ENCODE measurements at regions not wholly inside any gene's neighbourhood (a gene's known extent, or its start where the extent isn't known, plus 50 kb on each side); places are given as distances from the start of the nearest gene placed in this dataset.

DNA sequence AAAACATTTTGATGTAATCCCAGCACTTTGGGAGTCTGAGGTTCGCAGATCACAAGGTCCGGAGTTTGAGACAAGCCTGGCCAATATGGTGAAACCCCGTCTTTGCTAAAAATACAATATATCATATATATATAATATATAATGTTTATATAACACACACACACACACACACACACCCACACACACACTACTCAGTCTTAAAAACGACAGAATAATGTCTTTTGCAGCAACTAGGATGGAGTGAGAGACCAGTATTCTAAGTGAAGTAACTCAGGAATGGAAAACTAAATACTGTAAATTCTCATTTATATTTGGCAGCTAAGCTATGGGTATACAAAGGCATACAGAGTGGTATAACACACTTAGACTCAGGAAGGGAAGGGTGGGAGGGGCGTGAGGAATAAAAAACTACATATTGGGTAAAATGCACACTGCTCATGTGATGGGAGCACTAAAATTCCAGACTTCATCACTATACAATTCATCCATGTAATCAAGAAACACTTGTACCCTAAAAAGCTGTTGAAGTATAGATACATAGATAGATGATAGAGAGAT, 231.2 kb upstream of the SEMA3A start:
- TF ChIP-seq, protein P1, sequence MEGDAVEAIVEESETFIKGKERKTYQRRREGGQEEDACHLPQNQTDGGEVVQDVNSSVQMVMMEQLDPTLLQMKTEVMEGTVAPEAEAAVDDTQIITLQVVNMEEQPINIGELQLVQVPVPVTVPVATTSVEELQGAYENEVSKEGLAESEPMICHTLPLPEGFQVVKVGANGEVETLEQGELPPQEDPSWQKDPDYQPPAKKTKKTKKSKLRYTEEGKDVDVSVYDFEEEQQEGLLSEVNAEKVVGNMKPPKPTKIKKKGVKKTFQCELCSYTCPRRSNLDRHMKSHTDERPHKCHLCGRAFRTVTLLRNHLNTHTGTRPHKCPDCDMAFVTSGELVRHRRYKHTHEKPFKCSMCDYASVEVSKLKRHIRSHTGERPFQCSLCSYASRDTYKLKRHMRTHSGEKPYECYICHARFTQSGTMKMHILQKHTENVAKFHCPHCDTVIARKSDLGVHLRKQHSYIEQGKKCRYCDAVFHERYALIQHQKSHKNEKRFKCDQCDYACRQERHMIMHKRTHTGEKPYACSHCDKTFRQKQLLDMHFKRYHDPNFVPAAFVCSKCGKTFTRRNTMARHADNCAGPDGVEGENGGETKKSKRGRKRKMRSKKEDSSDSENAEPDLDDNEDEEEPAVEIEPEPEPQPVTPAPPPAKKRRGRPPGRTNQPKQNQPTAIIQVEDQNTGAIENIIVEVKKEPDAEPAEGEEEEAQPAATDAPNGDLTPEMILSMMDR (IDR thresholded peaks at IDR 0.05), result no peak
- Mint-ChIP-seq H3K9me3 (peaks cover 20% of the 10 kb centered on the region), H3K27me3 (ENCODE audit: insufficient read depth) (no peaks in the 10 kb centered on the region; the same call in 1 of the 2 replicates), H3K4me3 (no peak overlapping the region), H3K27ac (no peak overlapping the region), H3K4me1 (ENCODE audit: low read depth) (peaks cover 12% of the 10 kb centered on the region), H3K36me3 (ENCODE audit: low read depth) (peaks cover 21% of the 10 kb centered on the region)
- DNase-seq, result no peak

- peaks cover 49% of the 10 kb centered on the region for H3K36me3 Mint-ChIP-seq (ENCODE audit: low read depth)
- TF ChIP-seq, protein P1 (IDR thresholded peaks at IDR 0.05), result no peak
These were observed 228.2 kb upstream of the SEMA3A start for GRCh38 chr7:84422790-84423189.

DNA sequence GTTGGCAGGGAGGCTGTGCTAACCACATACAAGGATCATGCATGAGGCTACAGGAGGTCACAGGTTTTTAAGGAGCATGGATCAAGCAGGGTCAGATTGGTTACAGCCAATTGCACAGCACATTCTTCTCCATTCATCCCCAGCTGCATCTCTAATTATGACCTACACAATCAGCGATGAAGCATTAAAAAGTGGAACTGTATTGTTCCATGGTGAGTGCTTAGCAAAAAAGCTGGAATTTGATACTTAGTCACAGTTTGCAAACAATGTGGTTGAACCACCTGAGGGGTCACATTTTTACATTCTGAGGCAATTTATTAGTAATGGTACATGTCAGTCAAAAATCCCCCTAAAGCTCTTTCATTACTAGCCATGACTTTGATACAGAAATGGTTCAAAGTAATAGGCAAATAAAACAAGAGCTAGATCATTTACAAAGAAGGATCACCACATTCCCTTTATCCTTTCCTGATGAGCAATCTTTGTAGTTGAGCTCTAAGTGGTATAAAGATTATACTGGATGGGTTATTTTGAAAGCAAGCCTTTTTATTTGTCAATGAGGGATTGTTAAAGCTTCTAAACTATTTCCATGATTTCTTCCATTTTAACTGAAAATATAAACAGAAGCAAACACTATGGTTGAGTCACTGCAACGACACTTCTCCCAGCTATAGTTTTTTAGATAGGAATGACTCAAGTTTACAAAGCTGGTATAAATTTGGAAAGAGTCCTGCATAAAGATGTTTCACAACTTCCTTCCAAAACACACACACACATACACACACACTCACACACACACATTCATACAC, 217.8 kb upstream of the SEMA3A start:
- H3K27ac Mint-ChIP-seq, result peak overlapping the region; percentile 93
- H3K4me3 Mint-ChIP-seq, result peak overlapping the region; percentile 81

More at GRCh38 chr7:84422790-84423189, 228.2 kb upstream of the SEMA3A start:
- DNase-seq, result no peak
- peaks cover 34% of the 10 kb centered on the region for H3K9me3 Mint-ChIP-seq
- peaks cover 20% of the 10 kb centered on the region for H3K4me1 Mint-ChIP-seq (ENCODE audit: low read depth)
- H3K27ac Mint-ChIP-seq, result no peak overlapping the region
- no peak overlapping the region for H3K4me3 Mint-ChIP-seq
- H3K27me3 Mint-ChIP-seq (ENCODE audit: insufficient read depth), result no peaks in the 10 kb centered on the region; the same call in 1 of the 2 replicates

DNA sequence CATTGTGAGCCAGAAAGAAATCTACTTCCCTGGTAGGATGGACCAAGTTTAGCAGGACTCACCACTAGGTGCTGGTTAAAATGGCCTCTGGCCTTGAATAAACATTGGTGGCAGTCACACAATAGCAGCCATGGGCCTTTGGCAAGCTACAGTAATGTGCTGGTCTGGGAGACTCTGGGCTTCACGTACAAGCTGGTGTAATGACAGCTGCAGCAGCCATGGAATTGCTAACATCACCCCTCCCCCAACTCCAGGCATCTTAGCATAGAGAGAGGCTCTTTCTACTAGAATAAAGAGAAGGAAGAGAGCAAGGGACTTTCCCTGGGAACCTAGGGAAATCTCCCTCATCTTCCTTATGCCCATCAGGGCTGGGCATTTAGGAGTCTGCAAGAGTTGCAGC, 205.1 kb upstream of the SEMA3A start:
- TF ChIP-seq, protein P1 (IDR thresholded peaks at IDR 0.05), result no peak
- no peak for DNase-seq
- Mint-ChIP-seq H3K27ac (no peak overlapping the region), H3K27me3 (ENCODE audit: insufficient read depth) (no peaks in the 10 kb centered on the region; the same call in 1 of the 2 replicates), H3K4me3 (no peak overlapping the region), H3K36me3 (ENCODE audit: low read depth) (peaks cover 37% of the 10 kb centered on the region), H3K4me1 (ENCODE audit: low read depth) (peaks cover 2% of the 10 kb centered on the region), H3K9me3 (peaks cover 37% of the 10 kb centered on the region)

More for the DNA sequence above, 217.8 kb upstream of the SEMA3A start:
- Mint-ChIP-seq H3K27me3 (ENCODE audit: insufficient read depth) (no peaks in the 10 kb centered on the region), H3K36me3 (ENCODE audit: low read depth) (peaks cover 11% of the 10 kb centered on the region), H3K4me1 (ENCODE audit: low read depth) (peaks cover 32% of the 10 kb centered on the region), H3K9me3 (peaks cover 6% of the 10 kb centered on the region; the same call in 1 of the 2 replicates)
- DNase-seq, result peak; percentile 97
- TF ChIP-seq, protein P1 (IDR thresholded peaks at IDR 0.05), result no peak

GRCh38 chr7:84394219-84394618, 199.6 kb upstream of the SEMA3A start:
- TF ChIP-seq, protein P1 (IDR thresholded peaks at IDR 0.05), result no peak
- no peaks in the 10 kb centered on the region for H3K9me3 Mint-ChIP-seq
- H3K4me3 Mint-ChIP-seq, result peak overlapping the region; percentile 27; the same call in 1 of the 2 replicates
- peak overlapping the region; percentile 14; the same call in 1 of the 2 replicates for H3K27ac Mint-ChIP-seq
- peaks cover 20% of the 10 kb centered on the region for H3K4me1 Mint-ChIP-seq (ENCODE audit: low read depth)
- H3K27me3 Mint-ChIP-seq (ENCODE audit: insufficient read depth), result 0 out of 2 replicates have a peak, but pooled peaks cover 3% of the 10 kb centered on the region
- no peaks in the 10 kb centered on the region for H3K36me3 Mint-ChIP-seq (ENCODE audit: low read depth)
- no peak for DNase-seq

Data from HFFc6 (cell line).